Prostate gland (tissue), 2 donors: ENCODE measurements at regions not wholly inside any gene's neighbourhood (a gene's known extent, or its start where the extent isn't known, plus 50 kb on each side); places are given as distances from the start of the nearest gene placed in this dataset.

Source experiments
- DNase-seq: peaks from one replicate; pipeline ENCODE4 v3.0.0-alpha.2; 2019; ENCODE audit warnings: low spot score
- H3K27ac ChIP-seq, 2 donors: fragments of 200-600 bp; sonication (generic); 2 replicates each; pipeline ENCODE4 v1.5.1; 2017 to 2019
- H3K27me3 ChIP-seq: fragments of 200-600 bp; sonication (generic); replicated peaks from 2 replicates; pipeline ENCODE4 v1.5.1; 2019; ENCODE audit not compliant: insufficient read depth
- H3K36me3 ChIP-seq, 2 donors: fragments of 200-600 bp; sonication (generic); 1 replicate in 1 of 2; 2 replicates in 1 of 2; pipeline versions ENCODE4 v1.5.1 to v1.8.1; 2017 to 2019
- H3K4me1 ChIP-seq: fragments of 200-600 bp; sonication (generic); replicated peaks from 2 replicates; pipeline ENCODE4 v1.5.1; 2019
- H3K4me3 ChIP-seq, 2 donors: fragments of 200-600 bp; sonication (generic); 2 replicates each; pipeline ENCODE4 v1.5.1; 2017 to 2019
- H3K9me3 ChIP-seq: fragments of 200-600 bp; sonication (generic); 2 replicates; pipeline ENCODE4 v1.5.1; 2017
- POLR2A ChIP-seq: fragments of 450-650 bp; IDR thresholded peaks from one replicate; pipeline ENCODE4 v1.6.1; 2016; ENCODE audit warnings: antibody characterized with exemption, mild to moderate bottlenecking
- POLR2AphosphoS5 ChIP-seq: sonication (generic); formaldehyde crosslinking; IDR thresholded peaks from one replicate; pipeline ENCODE4 v1.6.1; 2017; ENCODE audit warnings: antibody characterized with exemption
- WGBS: methylation state at CpG from one replicate; pipeline ENCODE4 v1.1.5; 2018; 5-methylcytosine and 5-hydroxymethylcytosine counted together
- intact Hi-C: fragments of 100-400 bp; cut with DNase I; formaldehyde crosslinking; loops from one replicate; pipeline ENCODE4 v1.14.2; 2022
- TF ChIP-seq, protein P1 (sequence below), 4 experiments: fragments of 200-600 bp in 2 of 4; fragments of 450-650 bp in 2 of 4; sonication (generic) in 2 of 4; IDR thresholded peaks; 1 replicate in 3 of 4; 2 replicates in 1 of 4; pipeline ENCODE4 v1.5.1; 2016 to 2019; ENCODE audit warnings: antibody characterized with exemption in 4 of 4, mild to moderate bottlenecking in 2 of 4, moderate library complexity in 2 of 4

DNA sequence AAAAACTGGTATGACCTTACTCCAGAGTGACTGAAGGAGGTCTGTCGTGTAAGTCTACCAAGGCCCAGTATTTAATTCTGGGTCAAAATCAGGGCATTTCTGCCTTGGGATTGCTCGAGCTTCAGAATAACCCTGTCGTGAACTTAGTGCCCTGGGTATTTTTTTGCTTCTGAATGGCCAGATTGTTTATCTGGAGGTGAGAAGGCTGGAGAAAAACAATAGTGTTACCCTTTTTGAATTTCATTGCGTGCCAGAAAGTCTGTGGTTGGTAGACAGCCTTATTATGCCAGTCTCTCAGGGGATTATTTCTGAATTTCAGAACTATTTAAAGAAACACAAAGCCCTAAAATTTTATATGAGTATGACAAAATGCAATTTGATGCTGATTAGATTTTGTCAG lies 323.4 kb downstream of the CSNK1G3 start:
- no peaks in the 10 kb centered on the region for H3K27me3 ChIP-seq
- TF ChIP-seq, protein P1, sequence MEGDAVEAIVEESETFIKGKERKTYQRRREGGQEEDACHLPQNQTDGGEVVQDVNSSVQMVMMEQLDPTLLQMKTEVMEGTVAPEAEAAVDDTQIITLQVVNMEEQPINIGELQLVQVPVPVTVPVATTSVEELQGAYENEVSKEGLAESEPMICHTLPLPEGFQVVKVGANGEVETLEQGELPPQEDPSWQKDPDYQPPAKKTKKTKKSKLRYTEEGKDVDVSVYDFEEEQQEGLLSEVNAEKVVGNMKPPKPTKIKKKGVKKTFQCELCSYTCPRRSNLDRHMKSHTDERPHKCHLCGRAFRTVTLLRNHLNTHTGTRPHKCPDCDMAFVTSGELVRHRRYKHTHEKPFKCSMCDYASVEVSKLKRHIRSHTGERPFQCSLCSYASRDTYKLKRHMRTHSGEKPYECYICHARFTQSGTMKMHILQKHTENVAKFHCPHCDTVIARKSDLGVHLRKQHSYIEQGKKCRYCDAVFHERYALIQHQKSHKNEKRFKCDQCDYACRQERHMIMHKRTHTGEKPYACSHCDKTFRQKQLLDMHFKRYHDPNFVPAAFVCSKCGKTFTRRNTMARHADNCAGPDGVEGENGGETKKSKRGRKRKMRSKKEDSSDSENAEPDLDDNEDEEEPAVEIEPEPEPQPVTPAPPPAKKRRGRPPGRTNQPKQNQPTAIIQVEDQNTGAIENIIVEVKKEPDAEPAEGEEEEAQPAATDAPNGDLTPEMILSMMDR (IDR thresholded peaks at IDR 0.05) = no peak
- TF ChIP-seq POLR2A (no peak), POLR2AphosphoS5 (no peak)
- H3K4me3 ChIP-seq = no peak overlapping the region
- DNase-seq = no peak
- H3K9me3 ChIP-seq = no peaks in the 10 kb centered on the region
- 62% methylated on average over 4 of the region's 4 CpGs for WGBS
- no peaks in the 10 kb centered on the region for H3K4me1 ChIP-seq
- H3K27ac ChIP-seq = no peak overlapping the region
- intact Hi-C loops = no loop called here
- no peaks in the 10 kb centered on the region for H3K36me3 ChIP-seq

DNA sequence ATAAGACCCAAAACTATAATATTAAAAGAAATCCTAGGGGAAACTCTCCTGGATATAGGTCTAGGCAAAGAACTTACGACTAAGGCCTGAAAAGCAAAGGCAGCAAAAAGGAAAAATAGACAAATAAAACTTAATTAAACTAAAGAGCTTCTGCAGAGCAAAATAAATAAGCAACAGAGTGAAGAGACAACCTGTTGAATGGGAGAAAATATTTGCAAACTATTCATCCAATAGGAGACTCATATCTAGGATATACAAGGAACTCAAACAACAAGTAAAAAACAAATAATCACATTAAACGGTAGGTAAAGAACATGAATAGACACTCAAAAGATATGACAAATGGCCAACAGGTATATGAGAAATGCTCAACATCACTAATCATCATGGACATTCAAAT lies 318.6 kb downstream of the CSNK1G3 start:
- no peak for DNase-seq
- no peaks in the 10 kb centered on the region for H3K36me3 ChIP-seq
- H3K27ac ChIP-seq = no peak overlapping the region
- no peaks in the 10 kb centered on the region for H3K9me3 ChIP-seq
- no peaks in the 10 kb centered on the region for H3K27me3 ChIP-seq
- TF ChIP-seq POLR2AphosphoS5 = no peak
- TF ChIP-seq, protein P1 (IDR thresholded peaks at IDR 0.05) = no peak
- TF ChIP-seq POLR2A = no peak
- WGBS = 93% methylated on average over 2 of the region's 2 CpGs
- H3K4me3 ChIP-seq = no peak overlapping the region
- intact Hi-C loops = no loop called here
- H3K4me1 ChIP-seq = no peaks in the 10 kb centered on the region

DNA sequence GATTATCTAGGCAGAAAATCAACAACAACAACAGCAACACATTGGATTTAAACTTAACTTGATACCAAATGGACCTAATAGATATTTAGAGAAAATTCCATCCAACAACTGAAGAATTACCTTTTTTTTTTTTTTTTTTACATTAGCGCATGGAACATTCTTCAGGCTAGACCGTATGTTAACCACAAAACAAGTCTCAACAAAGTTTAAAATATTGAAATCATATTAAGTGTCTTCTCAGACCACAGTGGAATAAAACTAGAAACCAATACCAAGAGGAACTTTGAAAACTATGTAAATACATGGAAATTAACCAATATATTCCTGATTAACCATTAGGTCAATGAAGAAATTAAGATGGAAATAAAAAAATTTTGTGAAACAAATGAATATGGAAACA lies 315.8 kb downstream of the CSNK1G3 start:
- no peaks in the 10 kb centered on the region for H3K4me1 ChIP-seq
- no peaks in the 10 kb centered on the region for H3K9me3 ChIP-seq
- H3K36me3 ChIP-seq = no peaks in the 10 kb centered on the region
- DNase-seq = no peak
- WGBS = 82% methylated on average over 2 of the region's 2 CpGs
- intact Hi-C loops = no loop called here
- H3K27ac ChIP-seq = no peak overlapping the region
- no peak overlapping the region for H3K4me3 ChIP-seq
- H3K27me3 ChIP-seq = no peaks in the 10 kb centered on the region
- TF ChIP-seq POLR2A = no peak
- TF ChIP-seq, protein P1 (IDR thresholded peaks at IDR 0.05) = no peak
- TF ChIP-seq POLR2AphosphoS5 = no peak

DNA sequence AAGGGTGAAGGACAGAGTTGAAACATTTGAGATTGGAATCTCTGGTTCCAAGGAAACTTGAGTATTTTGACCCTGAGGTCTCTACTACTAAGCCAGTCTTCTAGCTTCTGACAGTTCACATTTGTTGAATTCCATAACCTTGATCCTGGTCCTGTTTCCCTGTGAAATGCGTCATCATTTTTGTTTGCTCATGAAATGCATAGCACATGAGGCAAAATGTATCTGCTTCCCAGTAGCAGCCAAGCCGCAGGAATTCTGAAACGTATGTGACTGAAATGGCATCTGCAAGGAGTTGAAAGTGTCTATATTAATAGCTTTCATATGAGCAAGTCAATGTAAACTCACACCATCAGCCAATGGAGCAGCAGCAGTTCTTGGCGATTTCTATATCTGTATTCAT lies 307.9 kb downstream of the CSNK1G3 start:
- H3K27me3 ChIP-seq = no peaks in the 10 kb centered on the region
- TF ChIP-seq, protein P1 (IDR thresholded peaks at IDR 0.05) = no peak
- TF ChIP-seq POLR2AphosphoS5 (no peak), POLR2A (no peak)
- H3K4me3 ChIP-seq = no peak overlapping the region
- WGBS = 91% methylated on average over 4 of the region's 4 CpGs
- H3K9me3 ChIP-seq = no peaks in the 10 kb centered on the region
- no peaks in the 10 kb centered on the region for H3K4me1 ChIP-seq
- no peaks in the 10 kb centered on the region for H3K36me3 ChIP-seq
- intact Hi-C loops = no loop called here
- no peak for DNase-seq
- H3K27ac ChIP-seq = no peak overlapping the region

DNA sequence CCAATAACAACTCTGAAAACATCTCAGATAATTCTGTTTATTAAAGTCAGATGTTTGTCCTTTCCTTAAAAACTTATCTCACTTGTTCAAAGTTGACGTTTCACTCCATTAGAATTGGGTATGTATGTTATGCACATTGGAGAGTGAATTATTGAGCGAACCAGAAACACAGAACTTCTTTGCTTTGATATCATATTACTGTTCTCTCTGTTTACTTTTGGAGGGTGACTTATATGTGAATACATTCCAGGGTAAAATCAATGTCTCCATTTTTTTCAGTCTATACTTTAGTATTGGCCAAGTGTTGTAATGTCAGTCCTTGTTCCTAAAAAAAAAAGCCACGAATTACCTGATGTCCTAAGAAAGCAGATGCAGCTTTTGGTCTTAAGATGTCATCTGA lies 307.4 kb downstream of the CSNK1G3 start:
- Histone ChIP-seq H3K4me1 (no peaks in the 10 kb centered on the region), H3K27ac (no peak overlapping the region), H3K36me3 (no peaks in the 10 kb centered on the region), H3K27me3 (no peaks in the 10 kb centered on the region), H3K9me3 (no peaks in the 10 kb centered on the region), H3K4me3 (no peak overlapping the region)
- intact Hi-C loops = no loop called here
- no peak for TF ChIP-seq POLR2A
- TF ChIP-seq, protein P1 (IDR thresholded peaks at IDR 0.05) = no peak
- no peak for TF ChIP-seq POLR2AphosphoS5
- WGBS = 84% methylated on average over 3 of the region's 3 CpGs
- DNase-seq = no peak
